Cardiac septum (tissue), 1 donor: ENCODE measurements at regions not wholly inside any gene's neighbourhood (a gene's known extent, or its start where the extent isn't known, plus 50 kb on each side); places are given as distances from the start of the nearest gene placed in this dataset.

Experiments
- DNase-seq: peaks from one replicate; pipeline ENCODE4 v3.0.0-alpha.2; 2020; ENCODE audit warnings: low spot score
- intact Hi-C: fragments of 100-400 bp; cut with DNase I; formaldehyde crosslinking; loops from one replicate; pipeline ENCODE4 v1.14.0; 2022
- donor health status: DM: no; HTN: no; CAD: no.

DNA sequence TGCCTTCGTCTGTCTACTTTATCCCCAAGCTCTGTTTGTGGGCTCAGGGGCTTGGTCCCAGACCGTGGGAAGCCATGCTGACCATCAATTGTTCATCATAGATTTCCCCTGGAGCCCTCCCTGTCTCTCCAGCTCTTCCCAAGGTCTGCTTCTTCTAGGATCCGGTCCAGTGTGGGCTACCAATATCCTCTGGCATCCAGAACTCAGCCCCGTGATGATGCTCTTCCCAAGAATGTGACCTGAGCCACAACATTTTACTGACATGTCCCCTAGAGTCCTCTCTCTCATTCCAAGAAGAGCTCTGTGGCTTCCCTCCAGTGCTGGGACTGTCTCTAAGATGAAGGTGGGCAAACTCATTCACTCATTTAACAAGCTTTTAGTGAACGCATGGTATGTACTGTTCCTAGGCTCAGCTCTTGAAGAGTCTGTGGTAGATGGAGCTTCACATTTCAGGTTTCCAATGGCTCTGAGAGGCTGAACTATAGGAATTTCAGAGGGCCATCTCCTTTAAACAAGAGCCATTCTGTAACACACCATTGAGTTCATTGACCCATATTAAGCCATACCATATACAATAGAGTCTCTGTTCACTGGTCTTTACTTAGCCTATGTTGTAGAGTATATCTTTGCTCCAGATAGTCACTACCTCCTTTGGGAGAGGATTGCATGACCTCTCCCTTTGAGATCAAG, 142.0 kb upstream of the APCDD1 start:
- DNase-seq, result peak; percentile 9
- intact Hi-C loops, result no loop called here

- intact Hi-C loops, result no loop called here
- DNase-seq, result peak; percentile 19
Observed at GRCh38 chr18:10313016-10313342, 141.5 kb upstream of the APCDD1 start.

- DNase-seq, result no peak
- intact Hi-C loops, result no loop called here
Observed at GRCh38 chr18:10314066-10314465, 140.4 kb upstream of the APCDD1 start.

GRCh38 chr18:10315522-10315921, 138.9 kb upstream of the APCDD1 start:
- DNase-seq, result no peak
- intact Hi-C loops, result no loop called here

GRCh38 chr18:10316778-10317177, 137.7 kb upstream of the APCDD1 start:
- intact Hi-C loops, result no loop called here
- no peak for DNase-seq

DNA sequence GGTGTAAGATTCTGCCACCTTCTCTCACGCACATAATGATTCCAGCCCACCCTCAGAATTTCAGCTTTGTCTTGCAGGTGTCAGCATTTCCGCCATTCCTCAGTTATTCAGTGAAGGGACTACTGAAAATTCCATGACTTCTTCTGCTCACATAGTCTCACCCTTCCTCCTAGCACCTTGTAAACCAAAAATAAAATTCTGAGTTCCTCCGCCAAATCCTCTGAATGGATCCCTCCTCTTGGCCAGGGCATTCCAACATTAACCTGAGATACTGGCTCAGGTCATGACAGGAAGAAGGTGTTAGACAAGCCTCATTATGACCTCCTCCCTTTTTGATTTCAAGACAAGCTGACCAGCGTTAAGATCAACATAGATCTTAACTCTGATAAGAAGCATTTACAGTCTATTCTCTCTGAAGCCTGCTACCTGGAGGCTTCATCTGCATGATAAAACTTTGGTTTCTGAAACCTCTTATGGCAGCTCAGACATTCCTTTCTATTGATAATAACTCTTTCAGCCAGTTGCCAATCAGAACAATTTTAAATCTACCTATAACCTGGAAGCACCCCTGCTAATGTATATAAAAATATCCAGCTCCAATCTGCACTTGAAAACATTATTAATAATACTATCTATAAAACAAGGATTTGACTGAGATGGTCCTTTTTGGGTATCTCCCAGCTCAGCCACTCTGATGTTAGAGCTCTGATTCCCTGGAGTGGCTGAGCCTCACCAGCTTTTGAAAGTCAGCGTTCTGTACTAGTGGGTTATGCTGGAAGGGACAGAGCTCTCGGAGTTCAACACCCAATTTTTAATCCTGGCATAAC, 136.4 kb upstream of the APCDD1 start:
- intact Hi-C loops, result no loop called here
- DNase-seq, result peak; percentile 9

- intact Hi-C loops, result no loop called here
- no peak for DNase-seq
Observed at GRCh38 chr18:10318691-10318970, 135.8 kb upstream of the APCDD1 start.

GRCh38 chr18:10319026-10319425, 135.4 kb upstream of the APCDD1 start:
- DNase-seq, result no peak
- intact Hi-C loops, result no loop called here

GRCh38 chr18:10319914-10320600, 134.4 kb upstream of the APCDD1 start:
- intact Hi-C loops, result no loop called here
- peak; percentile 20 for DNase-seq

GRCh38 chr18:10320791-10321190, 133.6 kb upstream of the APCDD1 start:
- DNase-seq, result peak; percentile 27
- intact Hi-C loops, result no loop called here

DNA sequence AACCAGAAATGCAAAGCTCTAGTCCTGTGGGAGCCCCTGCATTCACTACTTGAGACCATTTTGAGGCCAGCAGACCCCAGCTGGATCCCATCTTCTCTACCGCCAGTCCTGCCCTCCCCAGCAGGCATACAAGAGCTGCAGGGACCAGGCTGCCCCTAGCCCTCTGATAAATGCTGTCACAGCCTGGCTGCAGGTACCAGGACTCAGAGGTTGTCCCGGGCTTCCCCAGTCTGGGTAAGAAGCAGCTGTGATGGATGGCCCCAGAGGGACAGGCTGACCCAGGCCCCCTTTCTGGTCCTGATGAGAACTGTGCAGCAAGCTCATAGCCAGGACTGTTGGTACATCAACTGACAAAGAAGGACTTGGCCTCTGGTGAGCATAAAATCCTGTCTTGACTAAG, 132.9 kb upstream of the APCDD1 start:
- DNase-seq, result peak; percentile 61
- intact Hi-C loops, result no loop called here

DNA sequence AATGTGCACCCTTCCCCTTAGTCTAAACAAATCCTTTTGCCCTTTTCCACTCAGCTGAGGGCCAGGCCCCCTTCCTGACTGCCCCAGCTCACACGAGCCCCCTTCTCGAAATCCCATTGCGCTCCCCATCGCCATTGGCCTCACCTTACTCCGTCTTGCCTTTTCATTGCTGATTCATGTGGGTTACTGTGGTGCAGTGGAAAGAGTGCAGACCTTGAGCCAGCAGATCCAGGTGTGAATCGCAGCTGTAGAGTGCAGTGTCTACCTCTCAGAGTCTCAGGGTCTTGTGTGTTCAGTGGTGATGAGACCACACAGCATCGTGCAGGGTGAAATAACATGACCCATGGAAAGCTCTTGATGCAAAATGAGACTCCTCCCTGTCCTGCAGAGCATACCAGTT, 132.4 kb upstream of the APCDD1 start:
- intact Hi-C loops, result no loop called here
- peak; percentile 47 for DNase-seq

DNA sequence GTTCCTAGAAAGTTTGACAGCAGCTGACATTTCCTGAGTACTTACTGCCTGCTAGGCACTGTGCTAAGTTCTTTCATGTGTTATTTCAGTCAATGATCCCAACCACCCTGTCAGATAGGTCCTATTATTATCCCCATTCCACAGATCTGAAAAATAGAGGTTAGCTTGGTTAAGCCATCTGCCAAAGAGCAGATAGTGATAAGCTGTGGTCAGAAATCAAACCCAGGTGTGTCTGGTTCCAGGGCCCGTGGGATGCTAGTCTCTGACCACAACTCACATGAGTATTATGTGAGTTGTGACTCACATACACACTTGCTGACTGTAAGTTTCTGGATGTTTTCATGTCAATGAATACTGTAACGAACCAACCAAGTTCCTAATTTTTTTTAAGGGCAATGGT, 132.0 kb upstream of the APCDD1 start:
- intact Hi-C loops, result no loop called here
- no peak for DNase-seq

GRCh38 chr18:10329101-10329500, 125.3 kb upstream of the APCDD1 start:
- intact Hi-C loops, result no loop called here
- peak; percentile 3 for DNase-seq

DNA sequence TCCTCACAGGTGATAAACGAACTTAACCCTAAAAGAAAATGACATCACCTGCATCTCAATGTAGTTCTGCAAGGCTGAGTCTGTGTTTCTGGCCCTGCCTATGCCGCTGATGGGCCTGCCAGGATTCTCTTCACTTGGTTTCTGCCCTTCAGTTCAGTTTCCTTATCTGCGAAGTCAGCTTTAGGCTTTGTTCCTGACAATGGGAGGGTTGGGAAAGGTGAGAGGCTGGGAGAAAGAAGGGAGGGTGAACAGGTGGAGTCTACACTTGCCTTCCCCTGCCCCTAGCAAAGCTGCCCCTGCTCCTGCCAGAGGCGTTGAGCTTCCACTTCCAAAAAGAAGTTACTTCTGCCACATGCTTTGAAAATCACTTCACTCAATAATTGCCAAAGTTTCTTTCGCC, 124.0 kb upstream of the APCDD1 start:
- DNase-seq, result no peak
- intact Hi-C loops, result no loop called here

DNA sequence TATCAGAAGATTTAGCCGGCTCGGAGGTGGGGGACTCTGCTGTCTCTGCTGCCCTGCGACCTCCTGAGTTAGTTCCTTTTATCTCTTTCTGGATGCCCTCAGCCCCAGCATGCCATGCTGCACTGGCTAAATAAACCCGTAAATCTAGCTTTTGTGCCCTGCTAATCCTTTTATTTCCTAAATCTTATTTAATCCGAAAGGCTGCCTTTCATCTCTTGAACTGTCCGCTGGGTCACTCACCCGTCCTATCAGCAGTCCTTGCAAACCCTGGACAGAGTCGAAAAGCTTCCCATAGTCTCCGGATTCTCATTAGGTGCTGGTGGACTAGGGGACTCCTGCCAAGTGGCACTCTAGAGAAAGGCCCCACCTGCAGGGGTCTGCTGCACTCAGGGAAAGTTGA, 122.0 kb upstream of the APCDD1 start:
- peak; percentile 33 for DNase-seq
- intact Hi-C loops, result no loop called here

DNA sequence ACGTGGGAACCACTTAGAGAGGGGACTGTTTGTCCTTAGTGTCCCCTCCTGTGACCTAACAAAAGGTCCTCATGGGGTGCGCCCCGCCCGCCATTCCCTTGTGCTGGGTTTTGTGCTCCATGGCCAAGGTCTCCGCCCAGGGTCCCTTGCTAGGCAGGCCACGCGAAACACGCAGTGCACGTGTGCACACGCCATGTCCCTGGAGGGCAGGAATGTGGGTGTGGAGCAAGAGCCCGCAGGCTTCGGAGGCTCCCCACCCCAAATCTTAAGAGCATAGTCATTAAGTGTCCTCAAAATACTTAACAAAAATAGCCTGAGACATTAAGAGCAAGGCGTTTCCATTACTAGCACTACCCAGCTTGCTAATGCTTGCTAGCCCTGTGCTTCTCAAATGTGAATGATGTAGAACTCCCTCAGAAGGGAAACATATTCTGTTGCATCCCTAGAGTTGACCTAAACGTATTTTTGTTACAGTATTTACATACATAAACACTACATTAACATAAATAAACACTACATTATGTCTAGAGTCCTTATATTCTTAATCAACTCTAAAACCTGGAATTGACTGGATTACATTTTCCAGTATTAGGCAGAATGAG, 117.6 kb upstream of the APCDD1 start:
- DNase-seq, result peak; percentile 73
- intact Hi-C loops, result no loop called here

DNA sequence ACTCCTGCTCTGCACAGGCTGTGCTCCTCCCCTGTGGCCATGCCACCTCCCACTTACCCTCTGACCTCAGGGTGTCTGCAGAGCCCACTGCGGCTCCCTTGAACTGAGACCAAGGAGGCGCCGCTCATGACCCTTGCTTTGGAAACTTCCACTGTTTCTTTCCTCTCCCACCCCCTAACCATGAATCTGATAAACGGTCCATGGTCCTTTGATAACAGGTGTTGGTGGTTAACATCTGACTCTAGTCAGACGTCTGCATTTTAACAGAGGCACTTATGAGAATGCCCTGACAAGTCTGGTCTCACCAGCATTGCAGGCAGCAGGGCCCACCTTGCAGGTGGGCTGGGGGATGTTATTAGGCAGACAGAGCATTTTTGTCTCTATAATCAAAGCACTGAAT, 113.6 kb upstream of the APCDD1 start:
- intact Hi-C loops, result no loop called here
- DNase-seq, result no peak

DNA sequence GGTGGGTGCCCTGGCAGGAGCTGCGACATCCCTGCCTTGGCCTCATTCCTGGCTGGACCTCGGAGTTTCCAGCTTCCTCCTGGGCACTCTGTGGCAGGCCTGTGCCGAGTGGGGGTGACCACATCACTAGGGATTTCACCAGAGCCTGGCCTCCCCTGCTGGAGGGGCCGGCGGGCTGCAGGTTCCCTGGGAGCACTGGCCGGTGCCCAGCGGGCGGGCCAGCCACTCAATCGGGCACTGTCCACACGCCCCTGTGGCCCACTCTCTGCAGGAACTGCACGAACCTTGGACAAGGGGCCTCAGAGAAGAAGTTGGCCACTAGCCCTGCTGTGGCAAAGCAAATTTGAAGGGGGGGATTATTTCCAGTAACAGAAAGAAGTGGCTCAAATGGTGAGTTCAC, 110.7 kb upstream of the APCDD1 start:
- no peak for DNase-seq
- intact Hi-C loops, result no loop called here

GRCh38 chr18:10346749-10347415, 107.6 kb upstream of the APCDD1 start:
- DNase-seq, result no peak
- intact Hi-C loops, result no loop called here
